Left ventricle myocardium inferior (tissue), 1 donor: ENCODE measurements at regions not wholly inside any gene's neighbourhood (a gene's known extent, or its start where the extent isn't known, plus 50 kb on each side); places are given as distances from the start of the nearest gene placed in this dataset.

Source experiments
- DNase-seq: peaks from one replicate; pipeline ENCODE4 v3.0.0-alpha.2; 2020
- H3K27ac ChIP-seq: fragments of 200-600 bp; replicated peaks from 2 replicates; pipeline ENCODE4 v1.8.0; 2021
- H3K27me3 ChIP-seq: fragments of 200-600 bp; 2 replicates; pipeline ENCODE4 v1.8.0; 2021; ENCODE audit warnings: low read depth
- H3K36me3 ChIP-seq: fragments of 200-600 bp; 2 replicates; pipeline ENCODE4 v1.8.0; 2021
- H3K4me1 ChIP-seq: fragments of 200-600 bp; 2 replicates; pipeline ENCODE4 v1.8.0; 2021
- H3K4me3 ChIP-seq: fragments of 200-600 bp; 2 replicates; pipeline ENCODE4 v1.8.0; 2021; ENCODE audit warnings: mild to moderate bottlenecking, moderate library complexity
- H3K9me3 ChIP-seq: fragments of 200-600 bp; replicated peaks from 2 replicates; pipeline ENCODE4 v1.8.0; 2021
- CTCF ChIP-seq: fragments of 200-600 bp; IDR thresholded peaks from 2 replicates; pipeline ENCODE4 v1.8.0; 2021; ENCODE audit warnings: antibody characterized with exemption, mild to moderate bottlenecking, borderline replicate concordance
- intact Hi-C: fragments of 100-400 bp; cut with micrococcal nuclease; formaldehyde crosslinking; loops from one replicate; pipeline ENCODE4 v1.11.0; 2022
- donor health status: DM: no; HTN: yes; CAD: no; lungs with severe emphysema.

- H3K4me1 ChIP-seq: no peaks in the 10 kb centered on the region
- H3K36me3 ChIP-seq: no peaks in the 10 kb centered on the region
- intact Hi-C loops: no loop called here
- no peak for TF ChIP-seq CTCF
- H3K27ac ChIP-seq: no peak overlapping the region
- DNase-seq: no peak
- H3K4me3 ChIP-seq: no peak overlapping the region
- H3K27me3 ChIP-seq: no peaks in the 10 kb centered on the region
- peaks cover 5% of the 10 kb centered on the region for H3K9me3 ChIP-seq
Measured at GRCh38 chr15:87628311-87628710, 628.2 kb downstream of the NTRK3 start.

GRCh38 chr15:87626860-87627259 lies 629.7 kb downstream of the NTRK3 start:
- no peak overlapping the region for H3K4me3 ChIP-seq
- no peaks in the 10 kb centered on the region for H3K27me3 ChIP-seq
- H3K27ac ChIP-seq: no peak overlapping the region
- intact Hi-C loops: no loop called here
- no peaks in the 10 kb centered on the region for H3K4me1 ChIP-seq
- no peak for TF ChIP-seq CTCF
- H3K9me3 ChIP-seq: peaks cover 5% of the 10 kb centered on the region
- DNase-seq: no peak
- H3K36me3 ChIP-seq: no peaks in the 10 kb centered on the region

- no peak for TF ChIP-seq CTCF
- Histone ChIP-seq H3K9me3 (peaks cover 5% of the 10 kb centered on the region), H3K4me1 (peaks cover 10% of the 10 kb centered on the region), H3K27ac (no peak overlapping the region), H3K36me3 (no peaks in the 10 kb centered on the region), H3K4me3 (no peak overlapping the region), H3K27me3 (no peaks in the 10 kb centered on the region)
- DNase-seq: no peak
- intact Hi-C loops: no loop called here
Measured at GRCh38 chr15:87623832-87624231, 632.7 kb downstream of the NTRK3 start.

GRCh38 chr15:87620393-87620792 lies 636.1 kb downstream of the NTRK3 start:
- Histone ChIP-seq H3K4me1 (peaks cover 21% of the 10 kb centered on the region), H3K36me3 (no peaks in the 10 kb centered on the region), H3K4me3 (no peak overlapping the region), H3K27ac (no peak overlapping the region), H3K27me3 (no peaks in the 10 kb centered on the region), H3K9me3 (peaks cover 5% of the 10 kb centered on the region)
- intact Hi-C loops: no loop called here
- DNase-seq: no peak
- TF ChIP-seq CTCF: no peak

- Histone ChIP-seq H3K9me3 (peaks cover 5% of the 10 kb centered on the region), H3K4me3 (no peak overlapping the region), H3K27ac (peak overlapping the region; percentile 63), H3K36me3 (no peaks in the 10 kb centered on the region), H3K27me3 (no peaks in the 10 kb centered on the region), H3K4me1 (peaks cover 21% of the 10 kb centered on the region)
- TF ChIP-seq CTCF: no peak
- DNase-seq: no peak
- intact Hi-C loops: no loop called here
Measured at GRCh38 chr15:87619161-87619960, 637.2 kb downstream of the NTRK3 start.
